22Rv1 (cell line): ENCODE measurements at regions not wholly inside any gene's neighbourhood (a gene's known extent, or its start where the extent isn't known, plus 50 kb on each side); places are given as distances from the start of the nearest gene placed in this dataset.

Experiments used
- CTCF ChIP-seq: fragments of 450-650 bp; IDR thresholded peaks from 2 replicates; pipeline ENCODE4 v1.5.1; 2017; ENCODE audit warnings: mild to moderate bottlenecking
- ZFX ChIP-seq: fragments of 450-650 bp; IDR thresholded peaks from 2 replicates; pipeline ENCODE4 v1.6.1; 2017; ENCODE audit warnings: antibody characterized with exemption, borderline replicate concordance

- TF ChIP-seq CTCF (no peak), ZFX (no peak)
These were observed 279.9 kb downstream of the PTPRU start for GRCh38 chr1:29516063-29516820.
